K562 (cell line): ENCODE measurements at regions not wholly inside any gene's neighbourhood (a gene's known extent, or its start where the extent isn't known, plus 50 kb on each side); places are given as distances from the start of the nearest gene placed in this dataset.

ENCODE experiments used
- FOXK2 ChIP-seq, 2 experiments: fragments of 450-650 bp; IDR thresholded peaks in 1 of 2; conservative IDR thresholded peaks in 1 of 2; 2 replicates each; pipeline ENCODE4 v1.6.1; 2016; ENCODE audit warnings: low read depth in 2 of 2, mild to moderate bottlenecking in 1 of 2
- HDAC8 ChIP-seq: fragments of 450-650 bp; IDR thresholded peaks from 2 replicates; pipeline ENCODE4 v1.6.1; 2016; ENCODE audit warnings: mild to moderate bottlenecking, missing genetic modification characterization, moderate library complexity, missing compliant biosample characterization
- HINFP ChIP-seq: fragments of 450-650 bp; conservative IDR thresholded peaks from 2 replicates; pipeline ENCODE4 v1.6.1; 2016; ENCODE audit warnings: missing genetic modification characterization, low read depth, mild to moderate bottlenecking, control low read depth, missing compliant biosample characterization
- MCM5 ChIP-seq: fragments of 450-650 bp; IDR thresholded peaks from 2 replicates; pipeline ENCODE4 v1.6.1; 2016; ENCODE audit warnings: low read depth
- PML ChIP-seq: IDR thresholded peaks from 2 replicates; pipeline ENCODE4 v1.6.1; 2012; ENCODE audit warnings: low read length, inconsistent platforms
- RNF2 ChIP-seq: sonication (generic); IDR thresholded peaks from 2 replicates; pipeline ENCODE4 v1.6.1; 2016
- ZBTB7A ChIP-seq: IDR thresholded peaks from 2 replicates; pipeline ENCODE4 v1.6.1; 2011; ENCODE audit warnings: low read depth, mild to moderate bottlenecking, low read length, moderate library complexity, borderline replicate concordance; ENCODE audit not compliant: control insufficient read depth
- ZNF174 ChIP-seq: fragments of 250-450 bp; sonication (Bioruptor Pico); IDR thresholded peaks from 2 replicates; pipeline ENCODE4 v1.4.0; 2020; ENCODE audit warnings: mild to moderate bottlenecking
- ZNF23 ChIP-seq: fragments of 250-450 bp; sonication (Bioruptor Pico); IDR thresholded peaks from 2 replicates; pipeline ENCODE4 v1.4.0; 2020; ENCODE audit warnings: mild to moderate bottlenecking
- TF ChIP-seq, protein P1 (sequence below), 3 experiments: IDR thresholded peaks in 2 of 3; conservative IDR thresholded peaks in 1 of 3; 2 replicates each; pipeline ENCODE4 v1.5.1; 2011 to 2012; ENCODE audit warnings: low read length in 3 of 3, mild to moderate bottlenecking in 3 of 3, control low read depth in 2 of 3, improper control_type of control experiment in 1 of 3, inconsistent platforms in 1 of 3, low read depth in 1 of 3, mixed read lengths in 1 of 3, moderate library complexity in 1 of 3; ENCODE audit not compliant: insufficient read depth in 2 of 3

DNA sequence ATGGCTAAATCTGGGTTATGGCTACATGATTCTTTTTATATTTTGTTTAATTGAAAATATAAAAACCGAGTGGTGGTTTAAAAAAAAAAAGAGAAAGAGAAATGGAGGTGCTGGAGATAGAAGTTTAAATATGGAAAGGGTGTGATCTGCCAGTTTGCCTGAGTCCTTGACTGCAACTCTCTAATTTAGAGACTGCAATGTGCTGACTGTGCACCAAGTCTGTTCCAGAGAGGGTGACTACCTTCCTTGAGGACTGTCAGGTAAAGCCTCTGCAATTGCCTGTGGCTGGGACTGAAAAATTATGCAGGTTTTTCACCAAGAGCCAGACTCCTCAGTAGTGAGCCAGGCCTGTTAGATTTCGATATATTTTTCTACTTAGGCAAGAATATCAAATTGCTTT lies 1326.3 kb downstream of the BRINP3 start:
- no peak for TF ChIP-seq HDAC8 (tag)
- TF ChIP-seq, protein P1, sequence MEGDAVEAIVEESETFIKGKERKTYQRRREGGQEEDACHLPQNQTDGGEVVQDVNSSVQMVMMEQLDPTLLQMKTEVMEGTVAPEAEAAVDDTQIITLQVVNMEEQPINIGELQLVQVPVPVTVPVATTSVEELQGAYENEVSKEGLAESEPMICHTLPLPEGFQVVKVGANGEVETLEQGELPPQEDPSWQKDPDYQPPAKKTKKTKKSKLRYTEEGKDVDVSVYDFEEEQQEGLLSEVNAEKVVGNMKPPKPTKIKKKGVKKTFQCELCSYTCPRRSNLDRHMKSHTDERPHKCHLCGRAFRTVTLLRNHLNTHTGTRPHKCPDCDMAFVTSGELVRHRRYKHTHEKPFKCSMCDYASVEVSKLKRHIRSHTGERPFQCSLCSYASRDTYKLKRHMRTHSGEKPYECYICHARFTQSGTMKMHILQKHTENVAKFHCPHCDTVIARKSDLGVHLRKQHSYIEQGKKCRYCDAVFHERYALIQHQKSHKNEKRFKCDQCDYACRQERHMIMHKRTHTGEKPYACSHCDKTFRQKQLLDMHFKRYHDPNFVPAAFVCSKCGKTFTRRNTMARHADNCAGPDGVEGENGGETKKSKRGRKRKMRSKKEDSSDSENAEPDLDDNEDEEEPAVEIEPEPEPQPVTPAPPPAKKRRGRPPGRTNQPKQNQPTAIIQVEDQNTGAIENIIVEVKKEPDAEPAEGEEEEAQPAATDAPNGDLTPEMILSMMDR (IDR thresholded peaks at IDR 0.05 in 2 of 3, conservative IDR thresholded peaks at IDR 0.05 in 1 of 3; ENCODE audit: insufficient read depth in 2 of 3, low read depth in 1 of 3, low read length in 3 of 3) = no peak
- TF ChIP-seq ZNF23 (CRISPR knock-in tag) = no peak
- no peak for TF ChIP-seq RNF2
- TF ChIP-seq FOXK2 (conservative IDR thresholded peaks at IDR 0.05 in 1 of 2, IDR thresholded peaks at IDR 0.05 in 1 of 2; ENCODE audit: low read depth in 2 of 2) = no peak
- TF ChIP-seq HINFP = no peak
- no peak for TF ChIP-seq MCM5
- no peak for TF ChIP-seq PML
- no peak for TF ChIP-seq ZNF174 (CRISPR knock-in tag)
- TF ChIP-seq ZBTB7A = no peak
